ENCODE measurements at regions not wholly inside any gene's neighbourhood (a gene's known extent, or its start where the extent isn't known, plus 50 kb on each side); places are given as distances from the start of the nearest gene placed in this dataset.

- H3K4me1 ChIP-seq: no peaks in the 10 kb centered on the region
- H3K27me3 ChIP-seq: no peaks in the 10 kb centered on the region
- no peaks in the 10 kb centered on the region for H3K36me3 ChIP-seq (ENCODE audit: low read depth, missing control alignments)
- H3K4me3 ChIP-seq: no peak overlapping the region
- no peak for TF ChIP-seq CTCF (IDR thresholded peaks at IDR 0.05)
- no peak for TF ChIP-seq POLR2A (IDR thresholded peaks at IDR 0.05)
- WGBS, 2 donors: 38 to 61% methylated on average over 1 of the region's 1 CpG
- H3K9me3 ChIP-seq: no peaks in the 10 kb centered on the region
- H3K27ac ChIP-seq: no peak overlapping the region
- DNase-seq: no peak
- intact Hi-C loops (cut with DNase I; ENCODE audit: low total_unique reads): no loop called here
Observed at GRCh38 chr2:117128461-117128860, 686.0 kb upstream of the DDX18 start.

GRCh38 chr2:117137371-117137770 is 677.1 kb upstream of the DDX18 start:
- no peaks in the 10 kb centered on the region for H3K27me3 ChIP-seq
- intact Hi-C loops (cut with DNase I; ENCODE audit: low total_unique reads): no loop called here

DNA sequence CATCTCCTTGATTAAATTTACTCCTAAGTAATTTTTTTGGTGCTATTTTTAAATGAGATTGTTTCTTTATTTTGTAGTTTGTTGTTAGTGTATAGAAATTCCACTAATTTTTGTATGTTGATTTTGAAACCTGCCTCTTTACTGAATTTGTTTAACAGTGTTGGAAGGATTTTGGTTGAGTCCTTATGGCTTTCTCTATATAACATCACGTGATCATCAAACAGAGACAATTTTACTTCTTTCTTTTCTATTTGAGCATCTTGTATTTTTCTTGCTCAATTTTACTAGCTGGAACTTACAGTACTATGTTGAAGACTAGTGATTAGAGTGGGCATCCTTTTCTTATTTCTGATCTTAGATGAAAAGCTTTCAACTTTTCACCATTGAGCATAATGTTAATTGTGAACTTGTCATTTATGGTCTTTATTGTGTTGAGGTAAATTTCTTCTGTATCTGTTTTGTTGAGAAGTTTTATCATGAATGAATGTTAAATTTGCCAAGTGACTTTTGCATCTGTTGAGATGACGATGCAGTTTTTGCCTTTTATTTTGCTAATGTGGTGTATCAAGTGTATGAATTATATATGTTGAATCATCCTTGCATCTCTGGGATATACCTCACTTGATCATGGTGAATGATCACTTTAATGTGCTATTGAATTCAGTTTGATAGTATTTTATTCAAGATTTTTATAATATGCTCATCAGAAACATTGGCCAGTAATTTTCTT is 645.3 kb upstream of the DDX18 start:
- Histone ChIP-seq H3K27ac (no peak overlapping the region), H3K36me3 (ENCODE audit: low read depth, missing control alignments) (no peaks in the 10 kb centered on the region), H3K4me3 (no peak overlapping the region), H3K4me1 (no peaks in the 10 kb centered on the region), H3K9me3 (no peaks in the 10 kb centered on the region), H3K27me3 (no peaks in the 10 kb centered on the region)
- TF ChIP-seq POLR2A (IDR thresholded peaks at IDR 0.05) (no peak), CTCF (IDR thresholded peaks at IDR 0.05) (no peak)
- DNase-seq: no peak
- 89 to 96% methylated on average over 2 of the region's 2 CpGs for WGBS, 2 donors
- intact Hi-C loops (cut with DNase I; ENCODE audit: low total_unique reads): no loop called here

More at GRCh38 chr2:117137371-117137770, 677.1 kb upstream of the DDX18 start:
- H3K9me3 ChIP-seq: no peaks in the 10 kb centered on the region
- WGBS, 2 donors: 66 to 71% methylated on average over 2 of the region's 2 CpGs
- H3K36me3 ChIP-seq (ENCODE audit: low read depth, missing control alignments): no peaks in the 10 kb centered on the region
- H3K27ac ChIP-seq: no peak overlapping the region
- no peak for DNase-seq
- TF ChIP-seq POLR2A (IDR thresholded peaks at IDR 0.05) (no peak), CTCF (IDR thresholded peaks at IDR 0.05) (no peak)
- H3K4me1 ChIP-seq: no peaks in the 10 kb centered on the region
- no peak overlapping the region for H3K4me3 ChIP-seq

GRCh38 chr2:117170897-117171296 is 643.6 kb upstream of the DDX18 start:
- H3K36me3 ChIP-seq (ENCODE audit: low read depth, missing control alignments): no peaks in the 10 kb centered on the region
- H3K27ac ChIP-seq: no peak overlapping the region
- TF ChIP-seq CTCF (IDR thresholded peaks at IDR 0.05) (no peak), POLR2A (IDR thresholded peaks at IDR 0.05) (no peak)
- no peaks in the 10 kb centered on the region for H3K4me1 ChIP-seq
- no peak for DNase-seq
- intact Hi-C loops (cut with DNase I; ENCODE audit: low total_unique reads): no loop called here
- no peaks in the 10 kb centered on the region for H3K9me3 ChIP-seq
- no peaks in the 10 kb centered on the region for H3K27me3 ChIP-seq
- WGBS, 2 donors: 95 to 97% methylated on average over 1 of the region's 1 CpG
- no peak overlapping the region for H3K4me3 ChIP-seq

DNA sequence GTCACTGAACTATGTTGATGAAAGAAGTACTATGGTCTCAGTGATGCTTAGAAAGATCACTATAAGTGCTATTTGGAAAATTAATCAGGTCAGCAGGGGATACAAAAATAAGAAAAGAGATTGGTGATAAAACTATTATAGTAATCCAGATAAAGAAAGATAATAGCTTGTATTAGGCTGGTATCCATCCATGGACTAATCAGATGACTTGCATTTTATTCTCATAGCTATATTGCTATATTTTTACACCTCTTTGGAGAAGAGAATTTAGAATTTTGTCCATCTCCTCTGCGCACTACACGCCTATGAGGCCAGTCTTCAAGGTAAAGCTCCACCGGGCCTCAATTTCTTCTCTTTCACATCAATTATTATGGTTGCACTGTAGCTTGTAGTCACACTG is 635.1 kb upstream of the DDX18 start:
- Histone ChIP-seq H3K4me3 (no peak overlapping the region), H3K27me3 (no peaks in the 10 kb centered on the region), H3K36me3 (ENCODE audit: low read depth, missing control alignments) (no peaks in the 10 kb centered on the region), H3K4me1 (no peaks in the 10 kb centered on the region), H3K9me3 (no peaks in the 10 kb centered on the region), H3K27ac (no peak overlapping the region)
- intact Hi-C loops (cut with DNase I; ENCODE audit: low total_unique reads): no loop called here
- no peak for DNase-seq
- 98 to 100% methylated on average over 3 of the region's 3 CpGs for WGBS, 2 donors
- TF ChIP-seq CTCF (IDR thresholded peaks at IDR 0.05) (no peak), POLR2A (IDR thresholded peaks at IDR 0.05) (no peak)
